ENCODE measurements at regions not wholly inside any gene's neighbourhood (a gene's known extent, or its start where the extent isn't known, plus 50 kb on each side); places are given as distances from the start of the nearest gene placed in this dataset.

GRCh38 chr3:182255158-182255557 is 538.1 kb upstream of the ATP11B start:
- no peak for DNase-seq (ENCODE audit: low spot score)

- no peak for DNase-seq (ENCODE audit: low spot score)
These were observed 535.9 kb upstream of the ATP11B start for GRCh38 chr3:182257361-182257760.

- peak; percentile 50 for DNase-seq (ENCODE audit: low spot score)
These were observed 534.6 kb upstream of the ATP11B start for GRCh38 chr3:182258538-182259177.

GRCh38 chr3:182259579-182259978 is 533.7 kb upstream of the ATP11B start:
- DNase-seq (ENCODE audit: low spot score): no peak

DNA sequence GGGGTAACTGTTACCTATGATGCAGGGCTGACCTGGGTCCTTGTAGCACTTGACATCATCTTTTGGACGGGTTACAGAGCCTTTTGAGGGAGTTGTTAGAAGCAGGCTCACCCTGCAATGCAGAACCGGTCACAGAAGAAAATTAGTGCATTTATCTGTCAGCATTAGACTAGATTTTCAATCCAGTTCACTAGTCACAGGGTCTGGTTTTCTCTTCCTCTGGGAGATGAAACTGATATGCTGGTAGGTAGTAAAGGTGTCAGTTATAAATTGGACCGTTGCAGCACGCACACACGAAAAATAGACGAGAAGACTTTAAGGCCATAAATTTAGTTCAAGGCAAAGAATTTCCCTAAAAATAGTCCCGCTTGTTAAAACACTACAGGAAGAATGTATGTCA is 532.3 kb upstream of the ATP11B start:
- no peak for DNase-seq (ENCODE audit: low spot score)

- DNase-seq (ENCODE audit: low spot score): no peak
These were observed 524.6 kb upstream of the ATP11B start for GRCh38 chr3:182268711-182269110.

DNA sequence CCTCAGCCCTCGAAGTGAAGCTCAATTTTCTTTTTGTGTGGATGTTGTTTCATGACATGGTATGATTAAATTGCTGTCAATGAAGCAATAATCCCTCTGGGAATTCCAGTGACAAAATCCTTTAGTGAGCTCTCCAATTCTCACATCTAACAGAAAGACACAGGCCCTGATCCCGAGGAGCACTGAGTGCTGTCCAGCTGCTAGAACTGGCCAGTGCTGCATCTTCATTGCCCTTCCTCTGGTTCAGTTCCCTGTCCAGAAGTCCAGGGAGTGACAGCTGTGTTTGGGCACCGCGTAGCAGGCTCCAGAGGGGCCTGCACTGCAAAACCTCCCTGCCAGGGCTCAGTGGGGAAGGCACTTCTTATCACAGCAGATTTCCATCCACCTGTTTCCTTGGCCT is 516.8 kb upstream of the ATP11B start:
- no peak for DNase-seq (ENCODE audit: low spot score)

- no peak for DNase-seq (ENCODE audit: low spot score)
These were observed 508.5 kb upstream of the ATP11B start for GRCh38 chr3:182284793-182285192.

DNA sequence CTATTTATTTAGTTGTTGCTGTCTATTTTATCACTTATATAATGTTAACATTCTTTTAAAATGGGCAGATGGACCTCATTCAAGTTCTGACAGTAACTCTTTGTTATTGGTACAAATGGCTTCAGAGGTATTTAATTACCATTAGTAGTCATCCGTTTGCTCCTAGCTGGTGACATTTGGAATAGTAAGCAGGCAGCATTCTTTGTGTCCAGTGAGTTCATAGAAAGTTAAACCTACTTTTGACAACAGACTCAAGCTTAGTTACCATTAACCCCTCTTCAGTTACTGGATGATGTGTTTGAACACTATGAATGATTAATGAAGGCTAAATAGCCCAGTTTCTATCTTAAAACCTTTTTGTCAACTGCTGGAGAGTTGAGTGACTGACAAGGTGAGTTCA is 500.7 kb upstream of the ATP11B start:
- no peak for DNase-seq (ENCODE audit: low spot score)

DNA sequence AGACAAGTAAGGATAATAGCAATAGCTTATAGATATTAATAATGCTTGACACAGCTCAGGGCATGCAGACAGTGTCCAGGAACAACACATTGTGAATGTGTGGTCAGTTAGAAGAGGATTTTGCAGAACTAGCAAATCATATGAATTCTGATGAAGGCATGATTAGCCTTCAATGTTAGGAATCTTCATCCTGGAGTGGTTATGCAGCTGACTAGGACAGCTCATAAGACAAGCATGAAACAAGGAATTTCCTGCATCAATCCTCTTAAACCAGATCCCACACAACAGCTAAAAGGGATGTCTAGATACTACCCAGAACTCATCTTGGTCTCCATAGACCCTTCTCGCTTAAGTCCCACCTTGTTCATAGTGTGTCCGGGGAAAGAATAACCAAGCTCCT is 499.0 kb upstream of the ATP11B start:
- no peak for DNase-seq (ENCODE audit: low spot score)

- DNase-seq (ENCODE audit: low spot score): no peak
These were observed 498.6 kb upstream of the ATP11B start for GRCh38 chr3:182294696-182295095.

DNA sequence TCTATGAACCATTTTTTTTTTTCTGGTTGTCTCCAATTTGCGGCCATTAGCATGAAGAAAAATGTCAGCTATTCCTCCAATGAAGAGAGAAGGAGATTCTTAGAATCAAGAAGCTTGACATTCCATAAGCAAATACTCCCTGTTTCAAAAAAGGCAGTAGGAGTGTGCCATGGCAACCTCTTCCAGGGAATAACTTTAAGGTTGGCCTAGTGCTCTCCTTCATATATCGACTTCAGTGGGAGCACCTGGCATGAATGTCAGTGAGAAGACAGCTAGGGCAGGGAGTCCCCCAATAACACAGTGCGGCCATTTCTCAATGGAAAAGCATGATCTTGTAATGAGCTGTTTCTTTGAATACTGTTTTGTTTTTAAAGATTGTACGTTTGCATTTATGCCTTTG is 493.0 kb upstream of the ATP11B start:
- DNase-seq (ENCODE audit: low spot score): no peak

DNA sequence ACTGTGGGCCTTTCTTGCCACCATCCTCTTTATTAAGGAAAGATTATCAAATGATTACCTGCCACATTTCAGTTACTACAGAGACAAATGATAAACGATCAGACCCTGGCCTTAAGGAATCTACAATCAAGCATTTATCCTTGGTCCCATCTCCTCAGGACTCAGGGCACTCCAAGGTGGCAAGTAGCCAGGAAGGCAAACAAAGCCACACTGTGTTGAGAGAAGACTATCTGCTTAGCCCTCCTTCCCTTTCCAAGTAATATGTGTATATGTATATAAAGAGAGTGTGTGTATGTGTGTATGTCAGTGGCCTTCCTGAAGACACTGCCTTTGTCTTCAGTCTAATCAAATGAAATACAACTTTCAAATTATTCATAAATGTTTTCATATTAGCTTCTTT is 490.1 kb upstream of the ATP11B start:
- no peak for DNase-seq (ENCODE audit: low spot score)

- no peak for DNase-seq (ENCODE audit: low spot score)
These were observed 487.2 kb upstream of the ATP11B start for GRCh38 chr3:182305881-182306665.

- DNase-seq (ENCODE audit: low spot score): no peak
These were observed 485.0 kb upstream of the ATP11B start for GRCh38 chr3:182308328-182308727.

DNA sequence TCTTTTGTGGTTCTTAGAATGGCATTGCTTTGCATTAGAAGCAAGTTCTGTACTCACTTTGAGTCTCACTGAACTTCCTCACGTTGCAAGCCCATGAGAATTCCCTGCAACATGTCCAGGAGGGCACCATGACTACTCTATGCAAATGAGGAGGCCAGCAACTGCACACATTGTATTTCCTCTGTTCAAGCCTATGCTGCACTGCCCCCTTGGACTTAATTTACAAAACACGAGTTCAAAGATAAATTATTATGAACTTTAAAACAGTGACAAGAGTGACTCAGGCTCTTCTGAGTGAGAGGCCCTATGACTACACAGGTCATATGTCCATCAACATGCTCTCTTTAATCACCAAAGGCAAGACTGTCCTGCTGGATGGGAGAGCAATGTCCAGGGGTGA is 484.2 kb upstream of the ATP11B start:
- peak; percentile 49 for DNase-seq (ENCODE audit: low spot score)

- no peak for DNase-seq (ENCODE audit: low spot score)
These were observed 478.0 kb upstream of the ATP11B start for GRCh38 chr3:182315313-182315712.

DNA sequence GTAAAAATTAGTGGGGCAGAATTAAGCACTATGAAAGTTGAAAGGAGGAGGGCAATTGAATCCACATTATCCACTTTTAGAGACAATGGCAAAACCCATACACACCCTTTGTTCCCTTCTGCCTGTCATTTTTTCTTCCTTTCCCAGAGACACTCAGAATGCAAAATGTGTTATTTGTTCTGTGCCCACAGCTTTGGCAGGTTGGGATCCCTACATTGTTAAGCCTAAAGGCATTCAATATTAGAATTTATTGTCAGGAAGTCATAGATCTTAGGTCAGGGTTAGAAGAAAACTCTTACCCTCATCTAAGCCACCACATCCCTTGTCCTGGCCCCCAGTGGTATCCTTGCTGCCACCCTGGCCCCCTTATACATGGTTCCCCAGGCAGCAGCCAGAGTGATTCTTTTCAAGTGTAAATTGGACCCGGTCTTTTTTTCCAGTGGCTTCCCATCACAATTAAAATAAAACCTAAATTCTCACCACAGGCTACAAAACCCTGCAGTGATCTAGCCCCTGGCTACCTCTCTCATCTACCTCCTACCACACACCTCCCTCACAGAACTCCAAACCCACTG is 470.1 kb upstream of the ATP11B start:
- DNase-seq (ENCODE audit: low spot score): no peak

DNA sequence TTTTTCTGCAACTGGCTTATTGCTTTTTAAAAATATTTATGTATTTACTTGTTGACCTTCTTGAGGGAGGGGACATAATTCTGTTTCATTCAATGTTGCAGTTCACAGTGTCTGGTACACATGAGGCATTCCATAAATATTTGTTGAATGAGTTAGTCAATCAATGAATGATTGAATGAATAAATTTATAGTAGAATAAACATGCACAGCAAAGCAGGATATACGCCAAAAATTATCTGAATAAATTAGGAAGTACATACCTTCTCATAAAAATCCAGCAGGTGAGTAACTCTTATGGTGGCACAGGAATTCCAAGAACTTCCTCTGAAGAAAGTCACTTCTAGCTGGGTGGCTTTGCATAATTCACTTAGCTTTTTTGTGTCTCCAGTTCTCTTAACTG is 469.4 kb upstream of the ATP11B start:
- no peak for DNase-seq (ENCODE audit: low spot score)

DNA sequence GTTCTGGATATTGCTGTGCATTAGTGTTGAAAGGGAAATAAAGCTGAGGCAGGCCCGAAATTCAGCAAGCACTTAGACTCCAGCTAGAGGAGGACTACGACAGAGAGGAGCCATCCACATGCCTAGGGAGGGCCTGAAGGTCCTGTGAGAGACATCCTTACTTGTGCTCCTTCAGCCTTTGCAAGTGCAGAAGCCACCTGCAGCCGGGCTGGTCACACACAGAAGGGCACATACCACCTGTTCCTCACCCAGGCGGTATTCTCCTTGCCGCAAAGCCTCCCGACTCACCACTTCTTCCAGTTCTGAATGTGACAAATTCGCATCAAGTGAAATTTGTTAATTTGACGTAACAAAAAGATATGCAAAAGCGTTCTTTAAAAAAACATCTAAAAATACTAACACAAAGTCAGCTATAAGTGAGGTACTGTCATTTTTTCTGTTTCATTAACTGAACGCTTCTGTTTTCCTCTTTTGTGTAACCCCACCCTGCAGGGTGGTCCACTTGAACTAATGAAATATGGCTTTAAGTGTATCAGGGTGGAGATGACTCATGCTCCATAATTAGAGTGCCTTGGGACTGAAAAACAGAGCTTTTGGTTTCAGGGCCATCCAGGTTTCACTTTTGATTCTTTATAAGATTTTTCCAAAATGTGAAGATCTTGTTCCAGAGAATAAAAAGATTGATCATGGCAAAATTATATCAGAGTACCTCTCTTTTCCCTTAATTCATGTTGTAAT is 467.9 kb upstream of the ATP11B start:
- no peak for DNase-seq (ENCODE audit: low spot score)

- no peak for DNase-seq (ENCODE audit: low spot score)
These were observed 466.1 kb upstream of the ATP11B start for GRCh38 chr3:182327196-182327681.

DNA sequence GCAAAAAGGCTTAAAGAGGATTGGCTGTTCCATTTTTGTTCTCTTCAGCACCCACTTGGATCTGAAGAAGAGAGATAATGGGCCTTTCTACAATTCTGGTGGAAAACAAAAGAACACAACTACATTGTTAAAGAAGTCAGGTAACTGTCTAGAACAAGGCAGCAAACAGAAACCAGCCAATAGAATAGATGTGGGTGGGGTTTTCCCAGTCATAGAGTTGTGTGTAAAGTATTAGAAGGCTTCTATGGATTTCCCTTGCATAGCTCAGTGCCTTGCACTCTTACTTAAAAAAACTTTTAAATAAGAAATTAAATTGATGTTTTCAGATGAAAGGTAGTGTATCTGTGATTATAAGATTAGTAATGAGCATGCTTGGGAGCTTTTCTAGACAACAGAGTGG is 462.7 kb upstream of the ATP11B start:
- DNase-seq (ENCODE audit: low spot score): no peak

DNA sequence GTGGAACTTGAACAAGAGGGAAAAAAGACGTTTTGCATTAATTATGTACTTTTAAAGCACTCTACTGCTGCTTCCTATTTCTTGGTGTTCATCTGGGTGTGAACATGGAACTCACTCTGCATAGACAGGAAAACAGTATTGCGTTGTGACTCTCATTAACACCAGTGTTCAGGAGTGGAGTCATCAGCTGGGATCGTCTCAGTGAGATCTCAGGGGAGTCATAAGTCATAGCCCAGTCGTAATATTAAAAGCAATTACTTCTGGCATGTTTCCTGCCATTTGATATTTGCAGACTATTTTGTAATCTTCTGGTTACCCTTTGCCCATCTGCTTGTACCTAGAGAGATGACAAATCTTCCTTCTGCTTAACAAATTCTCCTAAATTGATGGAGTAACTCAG is 462.0 kb upstream of the ATP11B start:
- DNase-seq (ENCODE audit: low spot score): no peak
